Ramos (cell line): ENCODE measurements at regions not wholly inside any gene's neighbourhood (a gene's known extent, or its start where the extent isn't known, plus 50 kb on each side); places are given as distances from the start of the nearest gene placed in this dataset.
"Not testable (repeated sequence)": the region's sequence is repeated elsewhere in the genome, so short reads cannot be mapped to it uniquely, and the experiment has no call there.

ENCODE experiments used
- in situ Hi-C: fragments of 300-500 bp; cut with MboI; formaldehyde crosslinking; loops from one replicate; pipeline ENCODE4 v1.14.3; 2022; ENCODE audit warnings: low sequenced_read_pairs; ENCODE audit not compliant: unreplicated experiment

GRCh38 chr3:8286749-8287148 is 214.9 kb upstream of the LMCD1 start:
- in situ Hi-C loops: no loop called here

DNA sequence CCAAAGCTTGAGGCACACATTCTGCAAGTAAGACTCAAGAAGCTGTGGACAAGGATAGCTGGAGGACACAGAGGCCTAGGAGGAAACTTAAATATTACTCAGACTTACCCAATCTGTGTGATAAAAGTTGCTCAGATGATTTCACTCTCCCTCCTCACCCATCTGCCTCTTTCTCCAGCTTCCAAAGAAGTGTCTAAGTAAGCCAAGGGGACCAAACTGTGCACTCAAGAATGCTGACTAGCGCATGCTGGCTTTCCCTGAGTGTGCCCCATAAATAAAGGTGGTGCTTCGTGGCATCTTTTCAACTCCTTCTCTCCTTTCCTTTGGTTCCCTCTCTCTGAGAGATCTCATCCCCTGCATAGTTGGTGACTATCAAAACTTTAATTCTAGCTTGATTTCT is 211.0 kb upstream of the LMCD1 start:
- in situ Hi-C loops: no loop called here

GRCh38 chr3:8296461-8296860 is 205.2 kb upstream of the LMCD1 start:
- in situ Hi-C loops: no loop called here

GRCh38 chr3:8298021-8298954 is 203.3 kb upstream of the LMCD1 start:
- in situ Hi-C loops: no loop called here

DNA sequence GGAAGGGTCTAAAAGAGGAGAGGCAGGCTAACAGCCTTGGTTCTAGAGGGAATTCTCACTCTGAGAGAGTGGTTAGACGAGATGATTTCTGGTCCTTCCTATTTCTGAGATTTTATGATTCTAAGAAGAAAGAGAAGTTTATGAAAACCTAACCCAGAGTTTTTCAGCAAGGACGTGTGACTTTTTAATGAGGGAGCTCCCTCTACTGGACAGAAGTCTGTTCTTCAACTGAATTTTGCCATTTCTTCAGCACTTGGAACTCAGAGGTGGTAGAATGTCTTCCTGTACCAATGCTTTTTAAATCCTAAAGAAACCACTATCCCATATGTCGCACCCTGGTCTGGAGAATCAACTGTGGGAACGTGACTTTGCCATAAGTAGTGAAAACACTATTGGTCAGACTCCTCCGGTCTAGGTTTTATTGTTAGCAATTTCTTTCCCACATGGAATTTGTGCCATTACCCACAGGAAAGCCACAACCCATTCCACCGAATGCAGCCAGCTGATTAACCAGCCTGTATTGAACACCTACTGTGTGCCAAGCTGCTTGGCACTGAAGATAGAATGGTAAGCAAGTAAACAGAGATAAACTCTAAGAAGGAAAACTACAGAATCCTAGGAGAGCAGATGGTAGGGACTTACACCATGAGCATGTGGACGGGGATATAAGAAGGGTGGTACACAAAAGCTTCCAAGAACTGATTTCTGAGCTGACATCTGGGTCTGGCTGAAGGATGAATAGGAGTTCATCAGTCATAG is 199.5 kb upstream of the LMCD1 start:
- in situ Hi-C loops: no loop called here

DNA sequence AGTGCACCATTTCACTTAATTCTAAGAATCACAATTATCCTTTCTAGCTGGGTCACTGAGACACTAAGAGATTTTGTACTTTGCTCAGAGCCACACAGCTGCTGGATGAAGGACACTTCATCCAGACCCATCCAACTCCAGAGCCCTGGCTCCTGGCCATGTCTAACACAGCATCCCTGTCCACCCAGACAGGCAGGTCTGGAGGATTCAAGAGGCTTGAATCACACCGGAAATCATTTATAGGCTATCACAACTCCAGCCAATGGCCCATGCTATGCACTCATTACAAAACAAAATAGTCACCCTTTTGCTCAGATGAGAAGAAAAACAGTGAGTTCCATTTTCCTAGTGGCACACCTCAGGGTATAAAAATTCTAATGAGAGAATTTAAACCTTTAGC is 198.2 kb upstream of the LMCD1 start:
- in situ Hi-C loops: no loop called here

DNA sequence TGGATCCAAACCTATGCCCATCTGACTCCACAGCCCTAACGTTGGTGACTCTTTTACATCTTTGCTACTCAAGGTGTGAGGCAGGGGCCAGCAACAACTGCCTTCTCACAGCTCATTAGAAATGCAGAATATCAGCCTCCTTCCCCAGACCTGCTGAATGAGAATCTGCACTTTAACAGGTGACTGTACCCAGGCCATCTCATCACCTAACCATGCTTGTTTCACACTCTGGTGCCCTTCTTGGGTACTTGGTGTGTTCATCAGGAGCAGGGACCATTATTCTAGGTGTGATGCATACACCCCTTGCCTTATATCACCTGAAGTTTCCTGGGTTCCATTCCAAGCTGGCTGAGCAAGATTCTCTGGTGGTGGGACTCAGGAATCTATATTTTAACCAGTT is 196.3 kb upstream of the LMCD1 start:
- in situ Hi-C loops: no loop called here

DNA sequence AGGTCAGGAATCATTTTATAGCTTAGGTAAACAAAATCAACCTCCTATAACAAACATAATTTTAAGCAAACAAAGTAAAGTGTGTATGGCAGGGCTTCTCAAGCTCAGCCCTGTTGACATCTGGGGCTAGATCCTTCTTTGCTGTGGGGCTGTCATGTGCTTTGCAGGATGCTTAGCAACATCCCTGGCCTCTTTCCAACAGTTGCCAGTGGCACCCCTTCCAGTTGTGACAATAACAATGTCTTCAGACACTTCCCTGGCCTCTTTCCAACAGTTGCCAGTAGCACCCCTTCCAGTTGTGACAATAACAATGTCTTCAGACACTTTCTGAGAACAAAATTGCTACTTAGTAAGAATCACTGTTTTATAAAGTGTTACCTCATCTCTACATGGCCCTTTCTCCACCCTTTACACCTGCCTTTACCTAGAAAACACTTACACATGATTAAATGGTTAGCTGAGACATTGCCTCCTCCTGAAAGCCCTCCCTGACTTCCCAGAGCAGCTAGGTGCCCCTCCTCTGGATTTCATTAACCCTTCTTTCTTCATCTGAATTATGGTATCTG is 194.0 kb upstream of the LMCD1 start:
- in situ Hi-C loops: no loop called here

GRCh38 chr3:8311321-8311720 is 190.3 kb upstream of the LMCD1 start:
- in situ Hi-C loops: no loop called here

GRCh38 chr3:8312685-8313084 is 188.9 kb upstream of the LMCD1 start:
- in situ Hi-C loops: no loop called here

DNA sequence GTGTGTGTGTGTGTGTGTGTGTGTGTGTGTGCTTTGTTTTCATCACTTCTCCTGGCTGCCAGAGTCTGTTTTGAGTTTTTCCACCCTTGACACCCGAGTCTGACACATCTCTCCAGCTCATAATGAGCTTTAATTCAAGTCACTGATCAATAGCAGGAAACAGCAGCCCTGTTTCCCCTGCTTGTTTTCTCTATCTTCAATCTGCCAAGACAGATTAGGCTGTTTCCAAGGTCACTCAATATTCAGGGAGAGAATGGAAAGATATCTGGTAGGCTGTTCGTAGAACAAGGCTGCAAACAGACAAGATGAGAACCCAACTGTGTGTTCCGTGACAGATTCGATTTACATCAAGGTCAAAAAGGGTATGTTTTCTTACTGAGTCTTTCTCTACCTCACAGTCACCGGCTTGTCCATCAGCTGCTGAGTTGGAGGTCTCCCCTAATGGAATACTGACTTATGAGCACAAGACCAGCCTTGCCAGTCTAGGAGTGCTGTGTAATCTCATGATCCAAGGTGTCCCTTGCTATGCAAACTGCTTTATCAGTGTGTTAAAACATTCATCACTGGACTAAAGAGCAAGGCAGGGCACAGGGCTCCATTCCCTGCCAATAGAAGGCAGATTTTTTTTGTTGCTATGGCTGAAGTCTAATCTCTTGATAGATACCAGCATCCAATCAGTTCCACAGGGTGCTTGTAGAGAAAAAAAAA is 187.9 kb upstream of the LMCD1 start:
- in situ Hi-C loops: no loop called here

DNA sequence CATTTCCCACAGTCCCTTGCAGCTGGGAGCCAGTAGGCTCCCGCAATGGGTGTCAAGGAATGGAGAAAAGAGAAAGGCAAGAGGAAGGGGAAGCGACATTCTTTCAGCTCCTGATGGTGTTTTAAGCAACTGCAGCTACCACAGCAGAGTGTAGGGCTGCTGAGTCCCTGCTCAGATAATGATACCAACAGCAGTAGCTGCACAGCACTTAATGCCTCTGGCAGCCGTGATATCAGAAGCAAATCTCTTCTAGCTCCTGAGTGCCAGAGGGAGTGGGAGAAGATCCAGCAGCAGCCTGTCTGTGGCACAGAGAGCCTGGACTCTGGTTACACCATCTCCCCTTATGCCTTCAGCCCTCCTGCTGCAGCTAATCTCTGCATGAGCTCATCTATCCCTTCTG is 186.1 kb upstream of the LMCD1 start:
- in situ Hi-C loops: not testable (repeated sequence)

DNA sequence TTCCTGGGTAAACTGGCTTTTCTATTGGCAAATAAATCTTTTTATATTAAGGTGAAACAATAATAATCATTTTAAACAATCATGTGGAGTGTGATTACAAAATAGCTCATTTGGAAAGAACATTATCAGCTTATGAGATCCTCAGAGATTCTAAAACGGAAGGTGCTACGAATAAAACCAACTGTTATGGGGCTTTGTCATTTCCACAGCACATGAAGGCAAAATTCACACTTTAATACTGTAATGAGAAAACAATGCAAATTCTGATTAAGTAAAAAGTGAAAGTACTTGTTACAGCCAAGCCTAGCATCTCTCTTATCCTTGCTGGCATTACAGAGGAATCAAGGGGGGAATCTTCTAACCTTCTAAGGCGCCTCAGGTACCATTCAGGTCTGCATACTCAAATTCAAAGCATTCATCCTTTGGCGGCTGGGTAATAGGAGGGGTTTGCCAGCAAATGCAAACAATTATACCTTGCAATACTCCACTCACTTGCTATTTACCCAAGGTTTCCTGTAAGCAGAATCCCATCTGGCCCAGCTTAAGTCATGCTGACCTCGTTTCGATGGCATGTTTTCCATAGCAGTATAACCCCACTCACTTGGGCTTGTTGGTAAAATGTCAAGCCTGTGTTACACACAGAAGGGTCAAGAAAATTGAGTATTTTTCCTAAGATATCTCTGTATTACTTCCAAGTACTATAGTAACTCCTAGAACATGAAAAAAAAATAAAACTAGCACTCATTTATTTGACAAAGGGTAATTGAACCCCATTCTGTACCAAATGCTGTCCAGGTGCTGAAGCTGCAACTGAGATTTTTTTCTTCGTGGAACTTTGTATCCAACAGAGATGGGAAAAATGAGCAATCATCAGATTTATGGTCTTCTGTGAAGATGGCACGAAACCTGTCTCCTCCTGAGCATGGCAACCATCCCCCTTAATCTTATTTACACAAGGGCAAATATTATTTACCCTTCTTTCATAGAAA is 183.7 kb upstream of the LMCD1 start:
- in situ Hi-C loops: no loop called here

GRCh38 chr3:8319935-8320634 is 181.5 kb upstream of the LMCD1 start:
- in situ Hi-C loops: no loop called here

DNA sequence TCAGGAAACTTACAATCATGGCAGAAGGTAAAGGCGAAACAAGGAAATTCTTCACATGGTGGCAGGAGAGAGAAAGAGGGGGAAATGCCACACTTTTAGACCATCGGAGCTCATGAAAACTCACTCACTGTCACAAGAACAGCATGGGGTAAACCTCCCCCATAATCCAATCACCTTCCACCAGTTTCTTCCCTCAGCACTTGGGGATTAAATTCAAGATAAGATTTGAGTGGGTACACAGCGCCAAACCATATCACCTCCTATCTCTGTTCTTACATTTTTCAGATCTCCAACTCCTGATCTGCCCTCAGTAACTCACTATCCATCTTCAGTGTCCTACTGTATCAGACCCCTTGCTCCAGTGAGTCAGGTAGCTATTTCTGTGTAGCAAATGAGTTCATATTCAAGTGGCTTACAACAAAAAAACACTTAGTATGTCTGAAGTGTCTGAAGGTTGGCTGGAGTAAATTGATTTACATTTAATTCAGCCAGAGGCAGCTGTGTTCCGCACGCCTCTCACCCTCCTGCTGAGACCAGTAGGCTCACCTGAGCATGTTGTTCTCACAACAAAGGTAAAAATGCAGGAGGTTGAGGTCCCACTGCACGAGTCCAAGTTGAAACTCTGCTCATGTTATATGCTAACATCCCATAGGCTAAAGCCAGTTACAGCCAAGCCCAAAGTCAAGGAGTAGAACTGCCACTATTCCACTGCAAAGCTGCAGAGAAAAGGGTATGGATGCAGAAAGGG is 180.7 kb upstream of the LMCD1 start:
- in situ Hi-C loops: no loop called here

- in situ Hi-C loops: no loop called here
These were observed 176.9 kb upstream of the LMCD1 start for GRCh38 chr3:8324747-8325146.

- in situ Hi-C loops: no loop called here
These were observed 176.3 kb upstream of the LMCD1 start for GRCh38 chr3:8325306-8325705.

GRCh38 chr3:8325833-8326232 is 175.8 kb upstream of the LMCD1 start:
- in situ Hi-C loops: not testable (repeated sequence)
